GM10266 (cell line): ENCODE measurements at regions not wholly inside any gene's neighbourhood (a gene's known extent, or its start where the extent isn't known, plus 50 kb on each side); places are given as distances from the start of the nearest gene placed in this dataset.

ENCODE experiments used
- DNase-seq: peaks from one replicate; pipeline ENCODE4 v3.0.0; 2012; ENCODE audit errors: extremely low spot score
- TF ChIP-seq, protein P1 (sequence below): IDR thresholded peaks from 2 replicates; pipeline ENCODE4 v1.5.1; 2012; ENCODE audit warnings: mild to moderate bottlenecking, low read depth; ENCODE audit not compliant: control insufficient read depth, insufficient read depth; ENCODE audit errors: missing control alignments

DNA sequence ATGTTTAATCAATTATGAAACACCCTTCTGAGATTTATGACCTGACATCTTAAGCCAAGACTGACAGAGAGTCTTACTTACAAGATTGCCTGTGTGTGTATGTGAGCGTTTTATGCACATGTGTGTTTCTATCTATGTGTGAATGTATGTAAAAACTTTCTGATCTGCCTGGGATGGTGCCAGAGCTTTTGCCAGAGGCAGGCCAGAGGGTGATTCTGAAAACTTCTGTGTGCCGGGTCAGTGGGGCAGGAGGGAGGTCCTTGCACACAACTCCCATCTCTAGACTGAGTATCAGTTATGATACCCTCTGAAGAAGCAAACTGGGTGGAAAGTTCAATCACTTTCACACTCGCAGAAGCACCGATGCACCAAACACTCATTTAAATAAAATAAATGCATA is 335.0 kb upstream of the NT5C1B start:
- no peak for DNase-seq
- TF ChIP-seq, protein P1, sequence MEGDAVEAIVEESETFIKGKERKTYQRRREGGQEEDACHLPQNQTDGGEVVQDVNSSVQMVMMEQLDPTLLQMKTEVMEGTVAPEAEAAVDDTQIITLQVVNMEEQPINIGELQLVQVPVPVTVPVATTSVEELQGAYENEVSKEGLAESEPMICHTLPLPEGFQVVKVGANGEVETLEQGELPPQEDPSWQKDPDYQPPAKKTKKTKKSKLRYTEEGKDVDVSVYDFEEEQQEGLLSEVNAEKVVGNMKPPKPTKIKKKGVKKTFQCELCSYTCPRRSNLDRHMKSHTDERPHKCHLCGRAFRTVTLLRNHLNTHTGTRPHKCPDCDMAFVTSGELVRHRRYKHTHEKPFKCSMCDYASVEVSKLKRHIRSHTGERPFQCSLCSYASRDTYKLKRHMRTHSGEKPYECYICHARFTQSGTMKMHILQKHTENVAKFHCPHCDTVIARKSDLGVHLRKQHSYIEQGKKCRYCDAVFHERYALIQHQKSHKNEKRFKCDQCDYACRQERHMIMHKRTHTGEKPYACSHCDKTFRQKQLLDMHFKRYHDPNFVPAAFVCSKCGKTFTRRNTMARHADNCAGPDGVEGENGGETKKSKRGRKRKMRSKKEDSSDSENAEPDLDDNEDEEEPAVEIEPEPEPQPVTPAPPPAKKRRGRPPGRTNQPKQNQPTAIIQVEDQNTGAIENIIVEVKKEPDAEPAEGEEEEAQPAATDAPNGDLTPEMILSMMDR, result no peak

DNA sequence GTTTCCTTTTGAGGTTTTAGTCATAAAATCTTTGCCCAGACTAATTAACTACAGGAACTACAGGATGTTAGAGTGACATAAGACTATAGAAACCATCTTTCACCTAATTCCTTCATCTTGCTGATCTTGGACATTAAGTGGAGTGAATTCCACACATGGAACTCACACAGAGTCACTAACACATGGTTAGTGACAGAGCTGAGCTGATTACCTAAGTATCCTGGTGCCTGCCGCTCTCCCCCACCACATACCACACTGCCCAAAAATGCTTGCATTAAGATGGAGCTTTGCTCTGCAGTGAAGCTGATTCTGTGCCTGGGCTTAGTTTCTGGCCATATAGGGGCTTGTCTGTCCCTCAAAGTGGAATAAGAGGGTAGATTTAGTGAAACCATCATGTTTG is 332.9 kb upstream of the NT5C1B start:
- DNase-seq, result no peak
- TF ChIP-seq, protein P1, result no peak

DNA sequence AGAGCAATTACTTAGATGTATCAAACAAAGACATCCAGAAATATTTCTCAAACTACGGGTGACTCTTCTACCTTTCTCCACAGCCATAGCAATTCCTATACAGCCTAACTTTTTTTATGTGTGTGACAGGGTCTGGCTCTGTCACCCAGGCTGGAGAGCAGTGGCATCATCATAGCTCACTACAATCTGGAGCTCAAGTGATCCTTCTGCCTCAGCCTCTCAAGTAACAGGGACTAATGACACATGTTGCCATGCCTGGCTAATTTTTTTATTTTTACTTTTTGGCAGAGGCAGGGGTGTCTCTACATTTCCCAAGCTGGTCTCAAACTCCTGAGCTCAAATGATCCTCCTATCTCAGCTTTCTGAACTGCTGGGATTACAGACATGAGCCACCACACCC is 328.9 kb upstream of the NT5C1B start:
- DNase-seq, result no peak
- TF ChIP-seq, protein P1, result no peak

DNA sequence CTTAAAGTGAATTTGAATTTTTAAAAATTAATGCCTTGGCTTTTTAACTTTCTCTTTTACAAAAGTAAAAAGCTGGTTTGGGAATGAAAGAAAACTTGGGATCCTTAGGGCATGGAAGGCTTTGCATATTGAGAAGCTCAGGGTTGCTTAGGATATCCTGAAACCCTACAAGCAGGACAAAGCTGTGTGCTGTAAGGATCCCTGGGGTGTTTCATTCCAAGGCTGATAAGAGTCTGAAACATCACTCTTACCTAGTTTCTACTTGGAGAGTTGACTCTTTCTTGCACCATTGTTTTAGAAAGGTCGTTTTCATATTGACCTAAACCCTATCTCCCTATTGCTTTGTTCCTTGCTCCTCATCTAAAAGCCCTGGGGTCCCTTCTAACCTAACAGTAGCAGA is 325.9 kb upstream of the NT5C1B start:
- TF ChIP-seq, protein P1, result no peak
- no peak for DNase-seq

DNA sequence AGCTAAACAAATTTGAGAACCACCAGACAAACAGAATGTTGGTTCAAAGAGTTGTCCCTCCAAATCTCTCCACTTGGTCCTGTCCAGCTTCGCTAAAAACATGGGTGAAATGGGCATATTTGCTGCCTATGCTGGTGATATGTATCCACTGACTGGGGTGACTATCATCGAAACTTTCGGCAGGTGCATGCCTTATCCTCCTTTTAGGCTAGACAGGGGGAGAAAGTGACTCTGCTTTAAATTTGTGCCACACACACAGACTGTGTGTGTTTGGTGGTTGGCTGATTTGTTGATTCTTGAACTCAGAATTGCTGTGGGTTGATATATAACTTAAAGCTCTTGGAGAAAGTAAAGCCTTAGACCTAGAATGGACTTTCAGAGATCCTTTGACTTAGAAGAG is 324.1 kb upstream of the NT5C1B start:
- TF ChIP-seq, protein P1, result no peak
- no peak for DNase-seq

DNA sequence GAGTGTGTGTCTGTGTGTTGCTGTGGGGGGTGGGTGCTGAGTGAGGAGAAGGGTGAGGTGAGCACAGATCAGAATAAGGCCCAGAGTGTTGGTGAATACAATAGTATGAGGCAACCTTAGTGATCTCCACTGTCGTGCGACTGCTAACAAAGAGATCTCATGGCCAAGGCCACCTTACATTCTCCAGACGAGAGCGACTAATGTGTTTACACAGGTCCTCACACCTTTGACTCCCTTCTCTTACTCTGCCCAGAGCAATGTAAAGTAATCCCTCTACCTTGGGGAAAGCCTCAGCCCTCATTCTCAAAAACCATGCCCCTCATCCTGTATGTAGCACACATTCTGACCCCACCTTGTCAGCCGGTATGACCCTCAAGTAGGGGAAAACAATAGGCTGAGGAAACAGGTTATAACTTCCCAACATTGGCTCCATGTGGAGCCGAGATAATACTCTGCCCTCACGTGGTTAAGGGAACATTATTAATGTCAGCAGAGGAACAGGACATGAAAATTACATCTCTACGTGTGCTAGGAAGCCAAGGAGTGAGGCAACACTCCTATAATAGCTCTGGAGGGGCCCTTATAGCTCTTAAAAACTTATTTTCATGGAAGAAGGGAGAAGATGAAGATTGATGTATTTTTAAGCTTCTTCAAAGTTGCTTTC is 323.0 kb upstream of the NT5C1B start:
- no peak for DNase-seq
- TF ChIP-seq, protein P1, result no peak

DNA sequence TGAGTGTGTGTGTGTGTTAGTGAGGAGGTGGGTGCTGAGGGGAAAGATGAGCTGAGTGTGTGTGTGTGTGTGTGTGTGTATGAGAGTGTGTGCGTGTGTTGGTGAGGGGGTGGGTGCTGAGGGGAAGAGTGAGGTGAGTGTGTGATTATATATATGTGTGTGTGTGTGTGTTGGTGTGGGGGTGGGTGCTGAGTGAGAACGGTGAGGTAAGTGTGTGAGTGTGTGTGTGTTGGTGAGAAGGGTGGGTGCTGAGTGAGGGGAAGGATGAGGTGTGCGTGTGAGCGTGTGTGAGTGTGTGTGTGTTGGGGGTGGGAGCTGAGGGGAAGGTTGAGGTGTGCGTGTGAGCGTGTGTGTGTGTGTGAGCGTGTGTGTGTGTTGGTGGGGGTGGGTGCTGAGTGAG is 322.0 kb upstream of the NT5C1B start:
- TF ChIP-seq, protein P1, result no peak
- DNase-seq, result no peak
